NCI-H524 (cell line): ENCODE measurements at regions not wholly inside any gene's neighbourhood (a gene's known extent, or its start where the extent isn't known, plus 50 kb on each side); places are given as distances from the start of the nearest gene placed in this dataset.
"Not testable (repeated sequence)": the region's sequence is repeated elsewhere in the genome, so short reads cannot be mapped to it uniquely, and the experiment has no call there.

Source experiments
- DNase-seq, 2 experiments: peaks; one replicate each; lab custom pipeline; 2025; lab: John Stamatoyannopoulos, UW

DNA sequence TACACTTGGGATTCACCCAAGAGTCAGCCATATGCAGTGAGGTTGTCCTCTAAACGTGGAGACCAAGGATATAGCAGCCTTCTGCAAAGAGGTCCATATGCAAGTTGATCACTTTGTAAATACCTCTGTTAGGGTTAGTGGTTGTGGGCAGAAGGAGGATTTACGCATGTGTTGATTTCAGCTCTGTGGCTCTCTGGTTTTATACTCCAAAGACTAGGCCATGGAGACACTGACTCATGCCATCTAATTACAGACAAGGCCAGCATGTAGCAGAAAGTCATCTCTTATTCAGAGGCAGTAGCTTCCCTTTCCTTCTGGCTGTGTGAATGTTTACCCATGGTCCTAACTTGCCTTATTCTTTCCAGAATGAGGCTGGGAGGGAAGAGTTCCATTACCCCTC is 140.9 kb upstream of the GOLGA6L4 start:
- not testable (repeated sequence) for DNase-seq

DNA sequence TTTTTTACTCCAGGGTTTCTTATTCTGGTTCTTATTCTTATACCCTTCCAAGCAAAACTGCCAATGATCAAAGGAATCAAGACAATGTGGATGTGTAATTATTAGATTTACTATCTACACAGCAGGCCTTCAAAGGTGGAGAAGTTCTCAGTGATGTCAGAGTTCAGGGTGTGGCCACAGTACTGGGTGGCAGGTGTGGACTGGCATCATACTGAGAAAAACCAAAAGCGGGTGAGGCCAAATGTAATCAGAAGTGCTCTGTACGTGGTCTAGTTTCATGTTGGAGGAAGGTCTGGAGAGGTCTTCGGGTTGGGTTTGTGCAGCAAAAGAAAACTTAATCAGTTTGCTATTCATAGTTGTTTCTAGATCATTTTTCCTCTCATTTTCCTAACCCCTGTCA is 138.5 kb upstream of the GOLGA6L4 start:
- DNase-seq = not testable (repeated sequence)

DNA sequence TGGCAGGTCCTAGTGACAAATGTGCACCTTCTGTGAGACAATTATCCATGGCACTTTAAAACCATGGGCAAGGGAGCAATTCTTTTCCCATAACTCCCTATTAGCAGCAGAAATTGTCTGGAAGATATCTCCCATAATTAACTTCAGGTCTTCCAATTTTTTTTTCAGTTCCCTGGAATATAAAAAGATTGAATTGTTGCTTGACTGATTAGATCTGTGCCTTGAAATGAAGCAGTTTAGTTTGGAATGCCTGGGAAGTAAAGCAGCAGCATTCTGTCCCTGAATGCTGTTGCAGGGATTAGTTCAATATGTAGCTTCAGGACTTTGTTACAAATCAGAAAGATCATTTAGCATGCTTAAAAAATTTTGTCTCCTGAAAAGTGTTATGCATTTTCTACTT is 137.0 kb upstream of the GOLGA6L4 start:
- DNase-seq = no peak

DNA sequence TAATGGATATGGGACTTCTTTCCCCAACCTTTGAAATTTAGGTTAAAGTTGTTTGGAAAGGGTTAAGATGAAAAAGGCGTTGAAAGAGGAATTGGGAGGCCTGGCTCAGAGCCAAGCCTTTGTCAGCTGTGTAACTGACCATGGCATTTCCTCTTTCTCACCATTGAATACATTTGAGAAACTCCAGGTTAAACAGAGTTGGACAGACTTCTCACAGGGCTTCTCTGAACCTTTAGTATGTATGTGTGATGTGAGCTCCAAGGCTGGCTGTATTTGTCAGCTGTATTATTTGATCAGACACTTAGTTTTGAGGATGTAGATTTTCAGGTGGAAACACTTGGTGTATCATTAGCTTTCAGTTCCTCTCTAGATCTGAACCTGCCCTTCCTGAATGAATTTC is 136.4 kb upstream of the GOLGA6L4 start:
- no peak for DNase-seq

DNA sequence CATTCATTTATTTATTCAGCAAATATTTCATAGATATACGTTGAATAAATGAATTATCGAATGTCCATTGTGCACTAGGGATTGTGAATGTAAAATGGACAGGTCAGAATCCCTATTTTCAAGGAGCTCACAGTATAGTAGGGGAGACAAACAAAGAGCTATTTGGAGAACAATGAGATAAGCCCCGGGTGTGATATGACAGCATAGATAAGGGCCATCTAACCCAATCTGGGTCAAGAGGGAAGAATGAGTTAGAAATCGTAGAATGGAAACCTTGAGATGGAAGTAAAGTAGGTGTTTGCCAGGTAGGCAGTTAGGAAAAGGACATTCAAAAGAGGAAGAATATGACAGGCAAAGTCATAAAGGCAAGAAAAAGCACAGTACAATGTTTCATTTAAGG is 132.2 kb upstream of the GOLGA6L4 start:
- DNase-seq = no peak

DNA sequence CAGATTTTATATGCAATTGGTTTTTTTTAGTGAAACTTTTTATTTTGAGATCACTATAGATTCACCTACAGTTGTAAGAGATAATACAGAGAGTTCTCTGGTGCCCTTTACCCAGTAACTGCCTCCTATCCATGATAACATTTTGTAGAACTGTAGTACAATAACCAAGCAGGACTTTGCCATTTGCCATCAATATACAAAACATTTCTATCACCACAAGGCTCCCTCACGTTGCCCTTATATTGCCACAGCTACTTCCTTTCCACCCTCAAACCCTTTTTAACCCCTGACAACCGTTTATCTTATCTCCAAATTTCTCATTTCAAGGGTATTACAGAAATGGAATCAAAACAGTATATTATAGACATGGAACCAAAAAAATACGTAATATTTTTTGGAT is 130.7 kb upstream of the GOLGA6L4 start:
- no peak for DNase-seq

DNA sequence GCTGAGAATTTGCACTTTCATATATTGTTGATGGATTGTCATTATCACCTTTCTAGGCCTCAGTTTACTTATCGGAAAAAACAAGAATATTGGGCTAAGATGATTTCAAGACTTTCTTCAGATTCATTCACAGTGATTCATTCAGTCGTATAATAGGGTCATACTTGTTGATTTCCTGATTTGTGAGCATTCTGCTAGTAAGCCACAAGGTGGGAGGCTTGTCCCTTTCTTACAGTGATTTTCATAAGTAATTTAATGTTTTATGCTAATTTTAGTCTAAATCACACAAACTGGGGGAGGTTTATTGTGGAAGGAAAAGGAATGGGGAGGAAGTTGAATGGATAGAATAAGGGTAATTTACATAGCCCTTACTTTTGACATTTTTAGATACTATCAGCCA is 126.8 kb upstream of the GOLGA6L4 start:
- DNase-seq = peak in 1 of 2 experiments; percentile 9

DNA sequence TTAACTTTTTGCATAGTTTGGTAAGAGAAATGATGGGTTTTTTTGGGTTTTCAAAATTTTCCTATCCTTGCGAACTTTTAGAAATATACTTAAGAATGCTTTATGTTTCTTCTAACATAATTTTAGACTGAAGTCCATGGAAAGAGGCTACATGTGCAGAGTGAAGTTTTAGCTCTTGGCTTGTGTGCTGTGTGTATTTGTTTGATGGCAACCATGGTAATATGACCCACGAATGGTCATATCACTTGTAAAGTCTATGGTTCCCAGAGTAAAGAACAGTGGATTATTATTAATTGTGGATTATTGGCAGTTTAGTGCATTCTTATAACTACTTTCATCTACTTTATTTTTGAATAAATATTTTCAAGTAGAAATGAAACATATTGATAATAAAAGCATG is 124.0 kb upstream of the GOLGA6L4 start:
- DNase-seq = no peak

DNA sequence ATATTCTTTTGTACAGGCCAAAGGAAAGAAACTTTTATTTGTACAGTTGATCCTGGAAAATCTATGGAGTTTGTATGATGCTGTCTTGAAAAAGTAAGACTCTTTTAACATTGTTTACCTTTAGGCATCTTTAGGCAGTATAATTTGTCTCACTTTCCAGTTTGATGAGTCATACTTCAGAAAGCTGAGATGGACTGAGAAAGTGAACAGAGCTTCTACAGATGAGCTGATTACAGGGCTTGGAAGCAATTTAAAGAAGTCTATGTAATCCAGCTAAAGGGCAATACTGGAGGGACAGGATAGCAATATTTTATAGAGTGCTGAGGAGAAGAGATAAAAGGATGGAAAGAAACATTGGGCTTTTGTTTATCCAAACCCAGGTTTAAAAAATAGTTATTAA is 123.5 kb upstream of the GOLGA6L4 start:
- DNase-seq = no peak

DNA sequence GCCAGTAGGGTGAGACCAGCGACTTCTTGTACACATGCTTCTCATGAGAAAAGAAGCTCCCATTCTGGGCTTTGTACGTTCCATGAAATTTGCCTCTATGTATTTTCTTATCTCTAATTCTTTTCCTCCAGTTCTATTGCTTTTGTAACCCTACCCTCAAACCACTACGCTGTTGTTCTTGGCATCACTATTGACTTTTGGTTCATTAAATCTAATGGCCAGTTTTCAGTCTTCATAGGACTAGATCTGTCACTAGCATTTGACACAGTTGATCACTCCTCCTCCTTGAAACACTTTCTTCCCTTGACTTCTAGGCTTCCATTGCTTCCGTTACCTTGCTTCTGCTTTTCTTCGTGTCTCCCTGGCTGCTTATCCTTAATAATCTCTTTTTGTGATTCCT is 121.7 kb upstream of the GOLGA6L4 start:
- no peak for DNase-seq

DNA sequence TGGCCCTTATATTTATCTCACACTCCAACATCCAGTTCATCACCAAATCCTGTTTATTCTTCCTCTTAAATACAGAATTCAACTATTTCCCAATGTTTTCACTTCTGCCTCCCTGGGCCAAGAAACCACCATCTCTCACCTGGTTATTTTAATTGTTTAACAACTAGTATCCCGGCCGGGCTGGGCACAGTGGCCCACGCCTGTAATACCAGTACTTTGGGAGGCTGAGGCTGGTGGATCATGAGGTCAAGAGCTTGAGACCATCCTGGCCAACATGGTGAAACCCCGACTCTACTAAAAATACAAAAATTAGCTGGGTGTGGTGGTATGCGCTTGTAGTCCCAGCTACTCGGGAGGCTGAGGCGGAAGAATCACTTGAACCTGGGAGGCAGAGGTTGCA is 120.9 kb upstream of the GOLGA6L4 start:
- not testable (repeated sequence) for DNase-seq

DNA sequence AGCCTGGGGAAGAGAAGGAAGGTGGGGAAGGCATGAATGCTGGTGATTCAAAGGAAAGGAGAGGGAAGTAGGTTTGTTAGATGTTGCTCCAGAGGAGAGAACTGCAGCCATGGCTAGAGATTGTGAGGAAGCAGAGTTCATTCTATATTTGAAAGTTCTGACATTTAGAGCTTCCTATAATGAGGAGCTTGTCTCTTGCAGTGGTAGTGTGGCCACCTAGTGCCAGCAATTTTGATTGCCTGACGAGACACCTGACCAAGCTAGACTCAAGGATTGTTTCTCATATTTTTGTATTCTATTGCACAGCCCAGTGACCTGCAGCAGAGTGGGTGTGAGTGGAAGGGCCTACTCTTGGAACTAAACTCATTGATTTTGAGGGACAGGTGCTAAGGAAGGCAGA is 116.2 kb upstream of the GOLGA6L4 start:
- DNase-seq = not testable (repeated sequence)

DNA sequence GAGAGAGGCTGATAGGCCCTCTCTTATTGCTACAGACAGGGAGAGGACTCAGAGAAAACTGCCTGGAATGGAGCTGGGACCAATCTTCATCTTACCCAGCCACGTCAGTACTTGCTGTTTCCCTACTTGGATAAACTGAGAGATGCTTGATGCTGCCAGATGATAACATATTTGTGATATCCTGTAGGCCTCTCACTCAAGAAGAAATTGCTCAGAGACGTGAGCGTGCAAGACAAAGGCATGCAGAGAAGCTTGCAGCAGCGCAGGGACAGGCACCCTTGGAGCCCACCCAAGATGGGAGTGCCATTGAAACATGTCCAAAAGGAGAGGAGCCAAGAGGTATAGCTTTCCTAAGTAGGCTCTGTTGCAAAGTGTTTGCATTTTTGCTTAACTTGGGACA is 114.7 kb upstream of the GOLGA6L4 start:
- DNase-seq = not testable (repeated sequence)

DNA sequence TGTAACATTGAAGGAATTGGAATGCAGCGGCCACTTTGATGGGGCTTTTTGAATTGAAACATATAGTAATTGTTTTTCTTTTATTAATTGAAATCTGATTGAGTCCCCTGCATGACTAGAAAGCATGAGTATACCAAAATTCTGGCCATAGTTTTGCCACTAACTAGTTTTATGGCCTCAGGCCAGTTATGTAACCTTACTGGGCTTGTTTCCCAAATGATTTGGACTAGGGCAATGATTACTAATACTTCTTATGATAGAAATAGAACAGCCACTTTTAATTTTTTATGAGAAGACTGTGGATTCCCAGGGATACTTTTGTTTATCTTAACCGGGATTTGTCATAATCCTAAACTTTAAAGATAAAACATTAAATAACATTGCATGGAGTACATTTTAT is 106.9 kb upstream of the GOLGA6L4 start:
- DNase-seq = not testable (repeated sequence)

DNA sequence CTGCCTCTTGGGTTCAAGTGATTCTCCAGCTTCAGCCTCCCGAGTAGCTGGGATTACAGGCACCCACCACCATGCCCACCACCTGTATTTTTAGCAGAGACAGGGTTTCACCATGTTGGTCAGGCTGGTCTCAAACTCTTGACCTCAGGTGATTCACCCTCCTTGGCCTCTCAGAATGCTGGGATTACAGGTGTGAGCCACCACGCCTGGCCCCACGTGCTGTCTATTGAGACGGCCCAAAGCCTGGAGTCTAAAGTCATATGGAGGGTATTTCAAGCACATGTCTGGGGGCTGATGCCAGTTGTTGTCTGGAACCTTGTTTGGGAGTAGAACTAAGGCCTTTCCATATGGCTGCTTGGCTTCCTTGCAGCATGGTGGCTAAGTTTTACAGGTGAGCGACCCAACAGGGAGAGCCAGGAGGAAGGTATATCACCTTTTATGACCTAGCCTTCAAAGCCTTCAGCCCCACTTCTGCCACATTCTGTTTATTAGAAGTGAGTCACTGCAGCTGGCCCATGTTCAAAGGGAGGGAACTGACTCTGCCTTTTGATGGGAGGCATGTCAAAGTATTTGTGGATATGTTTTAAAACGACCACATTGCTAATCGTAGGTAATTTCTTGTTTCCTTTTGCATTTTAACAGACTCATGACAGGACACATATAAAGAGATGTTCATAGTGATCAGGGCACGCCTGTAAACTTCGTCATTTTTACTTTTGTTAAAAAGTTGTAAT is 105.3 kb upstream of the GOLGA6L4 start:
- DNase-seq = not testable (repeated sequence)

DNA sequence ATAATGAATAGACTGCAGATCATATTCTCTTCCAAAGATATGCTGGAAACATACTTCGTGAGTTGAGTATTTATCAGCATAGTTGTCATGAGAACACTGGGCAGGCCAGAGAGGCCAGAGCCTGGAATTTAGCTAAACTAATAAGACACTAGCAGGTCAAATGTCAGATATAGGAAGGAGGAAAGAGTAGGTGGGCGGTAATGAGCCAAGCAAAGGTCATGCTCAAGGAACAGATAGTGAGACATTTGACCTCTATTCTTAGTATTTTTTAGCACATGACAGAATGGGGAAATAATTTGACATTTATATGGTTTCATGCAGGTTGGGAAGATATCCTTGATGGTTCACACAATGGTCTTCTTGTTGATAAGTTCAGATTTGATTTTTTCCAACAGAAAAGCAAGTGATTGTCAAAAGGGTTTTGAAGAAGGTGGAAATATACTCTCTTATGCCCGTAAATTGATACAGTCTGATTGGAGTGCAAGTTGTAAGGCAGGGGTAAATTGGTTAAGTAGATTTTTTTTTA is 99.6 kb upstream of the GOLGA6L4 start:
- not testable (repeated sequence) for DNase-seq

DNA sequence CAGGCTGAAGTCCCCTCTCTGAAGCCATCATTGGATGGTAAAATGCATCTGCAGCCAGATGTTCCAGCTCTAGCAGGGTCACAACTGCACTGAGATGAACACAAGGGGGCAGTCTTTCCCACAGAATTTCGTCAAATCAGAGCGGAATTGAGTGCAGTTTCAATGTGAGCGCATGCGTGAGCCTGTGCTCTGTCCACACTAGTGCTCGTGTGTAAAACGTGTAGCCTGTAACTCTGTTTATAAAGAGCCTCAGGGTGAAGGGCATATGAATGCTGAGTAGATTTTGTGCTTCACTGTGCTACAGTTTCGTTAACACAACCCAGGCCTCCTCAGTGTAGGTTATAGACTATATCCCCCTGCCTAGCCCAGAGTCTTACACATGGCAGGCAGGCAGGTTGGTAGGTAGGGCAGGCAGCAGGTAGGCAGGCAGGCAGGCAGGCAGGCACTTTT is 92.7 kb upstream of the GOLGA6L4 start:
- peak; percentile 69 to 91 for DNase-seq

DNA sequence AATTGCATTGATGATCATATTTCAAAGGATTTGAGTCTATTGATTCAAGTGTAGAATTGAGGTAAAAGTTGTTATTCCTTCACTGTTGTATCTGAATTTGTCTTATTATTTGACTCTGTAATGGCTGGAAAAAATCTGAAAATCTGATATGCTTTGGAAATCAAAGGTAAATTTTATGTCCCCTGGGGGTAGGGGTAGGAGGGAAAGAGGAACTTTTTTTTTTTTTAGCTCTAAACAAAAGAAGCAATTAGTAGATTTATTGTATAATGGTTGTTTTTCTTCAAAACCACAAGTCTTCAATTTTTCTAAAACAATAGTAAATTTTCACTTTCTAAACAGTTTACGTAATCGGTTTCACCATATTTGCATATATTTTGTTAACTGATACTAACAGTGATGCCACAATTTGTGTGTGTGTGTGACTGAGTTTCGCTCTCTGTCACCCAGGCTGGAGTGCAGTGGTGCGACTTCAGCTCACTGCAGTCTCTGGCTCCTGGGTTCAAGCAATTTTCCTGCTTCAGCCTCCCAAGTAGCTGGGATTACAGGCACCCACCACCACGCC is 91.7 kb upstream of the GOLGA6L4 start:
- DNase-seq = no peak

DNA sequence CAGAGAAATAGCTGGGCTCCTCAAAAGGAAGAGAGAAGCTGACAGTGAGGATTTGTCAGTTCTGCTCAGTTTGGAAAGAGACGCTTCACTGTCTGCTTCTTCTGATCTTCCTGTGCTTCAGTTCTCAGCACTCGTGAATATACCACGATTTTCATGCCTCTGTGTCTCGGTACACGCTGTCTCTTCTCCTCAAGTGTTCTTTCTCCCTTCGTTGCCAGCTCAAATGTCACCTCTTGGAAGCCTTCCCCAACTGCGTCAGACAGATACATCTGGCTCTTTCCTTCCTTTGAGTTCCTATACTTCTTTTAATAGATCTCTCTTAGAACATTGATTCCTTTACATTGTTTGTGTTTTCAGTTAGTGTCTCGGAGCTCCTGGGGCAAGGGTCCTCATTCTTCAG is 90.6 kb upstream of the GOLGA6L4 start:
- peak in 1 of 2 experiments; percentile 20 for DNase-seq

DNA sequence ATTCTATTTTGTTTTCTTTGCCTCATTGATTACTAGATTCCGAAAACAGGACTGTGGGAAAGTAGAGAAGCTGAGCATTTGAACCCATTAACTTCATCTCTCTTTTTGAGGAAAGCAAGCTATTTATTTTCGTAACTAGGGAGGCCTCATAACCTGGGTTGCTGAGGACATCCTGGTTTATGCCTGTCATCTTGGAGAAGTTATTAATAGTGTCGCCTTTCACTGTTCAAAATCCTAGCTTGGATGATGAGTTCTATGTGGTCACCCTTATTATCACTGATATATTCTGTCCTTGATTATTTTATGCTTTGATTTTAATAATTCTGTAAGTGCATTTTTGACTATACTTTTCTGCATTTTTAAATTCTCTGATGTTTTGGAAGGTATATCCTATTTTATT is 89.3 kb upstream of the GOLGA6L4 start:
- DNase-seq = not testable (repeated sequence)

DNA sequence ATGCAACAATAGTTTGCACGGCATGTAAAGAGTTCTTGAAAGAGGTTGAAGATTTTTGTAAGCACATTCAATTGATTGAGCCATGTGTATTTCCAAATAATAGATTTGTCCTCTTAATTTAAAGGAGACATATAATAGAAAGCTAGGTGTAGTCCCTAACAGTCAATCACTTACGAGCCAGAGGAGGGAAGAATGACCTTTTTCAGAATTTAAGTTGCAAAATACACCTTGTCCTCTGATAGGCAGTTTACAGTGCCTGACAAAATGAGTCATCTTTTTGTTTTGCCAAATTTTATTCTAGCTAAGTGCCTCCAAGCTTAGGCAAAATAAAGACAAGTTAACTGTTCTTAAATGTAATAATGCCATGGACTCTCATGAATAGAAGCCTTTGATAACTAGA is 88.3 kb upstream of the GOLGA6L4 start:
- DNase-seq = not testable (repeated sequence)

DNA sequence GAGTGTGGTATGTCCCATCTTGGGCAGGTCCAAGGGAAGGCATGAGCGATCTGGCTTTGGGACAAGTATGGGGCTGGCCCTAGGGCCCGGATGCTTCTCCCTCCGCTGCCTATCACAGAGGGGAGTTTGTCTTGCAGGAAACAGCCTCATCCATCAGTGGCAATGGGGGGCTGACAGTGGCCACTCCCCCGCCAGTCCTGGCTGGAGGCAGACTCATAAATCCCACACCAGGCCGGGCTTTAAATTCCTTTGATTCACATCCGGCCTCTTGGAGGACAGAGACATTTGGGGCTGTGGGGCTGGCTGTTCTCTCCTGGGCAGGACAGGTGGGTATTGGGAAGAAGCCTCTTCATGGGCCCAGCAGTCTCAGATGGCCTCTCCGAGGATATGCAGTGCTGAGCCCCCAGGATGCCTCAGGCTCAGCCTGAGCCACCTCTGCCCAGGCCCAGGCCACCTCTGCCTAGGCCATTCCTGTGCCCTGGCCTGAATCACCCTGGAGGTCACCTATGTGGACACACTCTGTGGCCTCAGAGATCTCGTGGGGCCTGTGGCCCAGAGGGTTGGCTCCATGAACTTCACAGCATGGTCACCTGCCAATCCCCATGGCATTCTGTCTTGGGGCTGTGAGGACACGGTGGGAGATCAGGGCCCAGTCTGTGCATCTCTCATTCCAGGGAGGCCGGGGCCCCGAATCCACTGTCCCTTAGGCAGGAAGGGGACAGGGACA is 84.2 kb upstream of the GOLGA6L4 start:
- no peak for DNase-seq
